GM19328 (cell line): ENCODE measurements at regions not wholly inside any gene's neighbourhood (a gene's known extent, or its start where the extent isn't known, plus 50 kb on each side); places are given as distances from the start of the nearest gene placed in this dataset.

ENCODE experiments used
- ATAC-seq: cut with Tn5 transposase; IDR thresholded peaks from one replicate; pipeline ENCODE4 v1.9.1; 2021; ENCODE audit warnings: mild to moderate bottlenecking, moderate library complexity; ENCODE audit not compliant: unreplicated experiment

DNA sequence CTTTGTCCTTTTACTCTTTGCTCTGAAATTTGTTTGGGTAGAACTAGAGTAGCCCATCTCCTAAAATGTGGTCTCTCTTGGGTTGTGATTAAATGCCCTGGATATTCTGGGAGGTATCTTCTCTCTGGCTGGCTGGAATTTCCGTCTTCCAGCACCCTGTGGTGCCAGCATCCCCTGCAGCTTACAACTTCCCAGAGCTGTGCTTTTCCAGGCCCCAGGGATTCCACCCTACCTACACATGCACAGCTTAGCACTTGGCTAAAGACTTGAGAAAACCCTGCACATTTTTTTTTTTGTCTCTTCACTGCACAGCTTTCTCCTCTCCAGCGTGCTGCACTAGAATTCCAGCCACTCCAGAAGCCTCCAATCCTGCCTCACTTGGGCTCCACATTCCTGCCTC is 334.7 kb downstream of the IRS2 start:
- no peak for ATAC-seq

- no peak for ATAC-seq
These were observed 337.8 kb downstream of the IRS2 start for GRCh38 chr13:109448629-109449028.

- ATAC-seq: no peak
These were observed 338.7 kb downstream of the IRS2 start for GRCh38 chr13:109447667-109448066.

- ATAC-seq: no peak
These were observed 346.1 kb downstream of the IRS2 start for GRCh38 chr13:109440320-109440719.

DNA sequence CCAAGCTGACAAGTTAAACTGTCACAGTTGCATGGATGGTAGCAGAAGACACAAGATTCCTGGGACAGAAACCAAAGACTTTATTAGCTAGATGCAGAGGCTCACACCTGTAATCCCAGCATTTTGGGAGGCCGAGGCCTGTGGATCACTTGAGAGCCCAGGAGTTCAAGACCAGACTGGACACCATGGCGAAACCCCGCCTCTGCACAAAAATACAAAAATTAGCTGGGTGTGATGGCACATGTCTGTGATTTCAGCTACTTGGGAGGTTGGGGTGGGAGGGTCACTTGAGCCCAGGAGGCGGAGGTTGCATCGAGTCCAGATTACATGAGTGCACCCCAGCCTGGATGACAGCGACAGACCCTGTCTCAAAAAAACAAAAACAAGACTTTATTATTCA is 346.6 kb downstream of the IRS2 start:
- no peak for ATAC-seq

DNA sequence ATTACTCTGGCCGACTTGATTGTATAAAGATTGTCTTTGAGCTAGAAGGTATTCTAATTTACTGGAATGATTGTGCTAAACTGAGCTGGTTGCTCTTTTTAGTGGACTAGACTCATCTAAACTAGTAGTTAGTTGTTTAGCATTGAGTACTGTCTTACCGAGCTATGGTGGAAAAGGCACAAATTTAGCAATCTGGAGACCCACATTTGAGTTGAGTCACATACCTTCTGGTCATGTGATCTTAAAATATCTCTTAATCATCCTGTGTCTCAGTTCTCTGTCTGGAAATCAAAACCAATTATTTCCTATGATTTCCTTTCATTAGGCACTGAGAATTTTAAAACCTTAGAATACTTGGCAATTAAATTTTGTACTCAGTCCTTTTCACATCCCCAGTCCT is 349.5 kb downstream of the IRS2 start:
- ATAC-seq: no peak

DNA sequence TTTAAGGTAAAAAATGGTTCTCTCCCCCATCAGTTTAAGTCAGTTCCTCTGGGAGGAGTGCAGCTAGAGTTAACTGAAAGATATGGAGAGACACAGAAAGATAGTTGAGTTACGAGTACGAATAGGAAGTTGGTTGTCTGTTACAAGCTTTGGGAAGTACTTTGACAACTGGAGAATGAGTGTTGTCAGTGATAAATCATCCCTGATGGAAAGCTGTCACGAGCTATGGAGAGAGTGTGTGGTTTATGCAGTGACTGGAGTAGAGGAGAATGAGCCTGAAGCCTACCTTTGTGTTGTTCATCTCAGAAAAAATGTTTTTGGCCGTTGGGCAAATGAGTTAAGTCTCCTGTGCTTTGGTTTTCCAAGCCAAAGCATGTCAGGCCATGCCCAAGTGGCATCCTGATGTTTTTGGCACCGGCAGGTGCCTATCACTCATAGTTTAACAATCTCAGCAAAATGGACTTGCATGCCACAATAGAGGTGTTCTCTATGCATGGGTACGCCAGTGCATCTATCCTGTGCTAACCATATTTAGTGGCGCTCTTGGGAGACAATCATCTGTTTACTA is 350.2 kb downstream of the IRS2 start:
- no peak for ATAC-seq

GRCh38 chr13:109431217-109431616 is 355.2 kb downstream of the IRS2 start:
- ATAC-seq: no peak

DNA sequence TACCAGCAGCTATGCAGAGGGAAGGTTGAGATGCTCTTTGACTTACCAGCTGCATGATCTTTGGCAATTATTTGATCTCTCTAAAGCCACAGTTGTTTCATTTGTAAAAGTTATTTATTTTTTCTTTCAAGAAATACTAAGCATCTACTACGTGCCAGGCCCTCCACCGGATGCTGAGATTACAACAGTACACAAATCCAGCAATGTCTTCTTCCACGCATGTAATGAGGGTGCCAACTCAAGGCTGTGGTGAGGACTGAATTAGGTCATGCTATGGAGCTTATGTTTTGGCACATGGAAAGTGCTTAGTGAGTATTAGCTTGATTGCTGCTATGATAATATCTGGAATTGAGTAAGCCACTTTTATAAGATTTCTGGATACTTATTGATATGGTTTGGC is 358.2 kb downstream of the IRS2 start:
- no peak for ATAC-seq

- ATAC-seq: no peak
These were observed 358.7 kb downstream of the IRS2 start for GRCh38 chr13:109427695-109428094.

DNA sequence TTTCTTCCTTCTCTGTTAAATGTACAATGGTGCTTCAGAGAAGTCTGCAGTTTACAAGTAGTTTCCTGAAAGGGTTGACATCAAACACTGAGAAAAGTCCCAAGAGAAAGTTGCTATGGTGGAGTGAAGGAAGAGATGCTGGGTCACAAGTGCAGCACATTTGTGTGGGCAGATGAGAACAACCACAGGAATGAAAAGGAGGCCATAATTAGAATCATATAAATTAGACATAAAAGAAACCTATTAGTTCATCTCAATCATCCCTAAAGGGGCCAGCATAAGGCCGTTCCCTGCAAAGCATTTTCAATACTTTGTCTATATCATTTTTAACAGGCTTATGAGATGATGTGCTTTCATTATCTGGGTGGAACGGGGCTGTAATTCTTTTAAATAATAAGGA is 359.2 kb downstream of the IRS2 start:
- ATAC-seq: no peak

DNA sequence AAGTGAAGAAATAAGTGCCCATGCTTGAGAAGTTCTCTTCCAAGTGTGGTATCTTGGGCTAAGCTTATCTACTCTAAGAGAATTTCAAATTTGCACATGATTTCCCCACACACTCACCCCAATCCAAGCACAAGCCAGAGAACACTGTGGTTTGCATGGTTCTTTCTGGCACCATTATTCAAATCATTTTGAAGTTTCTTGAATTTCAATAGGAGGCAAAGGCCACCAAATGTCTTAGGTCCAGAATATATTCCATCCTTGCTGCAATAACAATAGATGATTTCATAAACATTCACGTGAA is 359.7 kb downstream of the IRS2 start:
- ATAC-seq: no peak

DNA sequence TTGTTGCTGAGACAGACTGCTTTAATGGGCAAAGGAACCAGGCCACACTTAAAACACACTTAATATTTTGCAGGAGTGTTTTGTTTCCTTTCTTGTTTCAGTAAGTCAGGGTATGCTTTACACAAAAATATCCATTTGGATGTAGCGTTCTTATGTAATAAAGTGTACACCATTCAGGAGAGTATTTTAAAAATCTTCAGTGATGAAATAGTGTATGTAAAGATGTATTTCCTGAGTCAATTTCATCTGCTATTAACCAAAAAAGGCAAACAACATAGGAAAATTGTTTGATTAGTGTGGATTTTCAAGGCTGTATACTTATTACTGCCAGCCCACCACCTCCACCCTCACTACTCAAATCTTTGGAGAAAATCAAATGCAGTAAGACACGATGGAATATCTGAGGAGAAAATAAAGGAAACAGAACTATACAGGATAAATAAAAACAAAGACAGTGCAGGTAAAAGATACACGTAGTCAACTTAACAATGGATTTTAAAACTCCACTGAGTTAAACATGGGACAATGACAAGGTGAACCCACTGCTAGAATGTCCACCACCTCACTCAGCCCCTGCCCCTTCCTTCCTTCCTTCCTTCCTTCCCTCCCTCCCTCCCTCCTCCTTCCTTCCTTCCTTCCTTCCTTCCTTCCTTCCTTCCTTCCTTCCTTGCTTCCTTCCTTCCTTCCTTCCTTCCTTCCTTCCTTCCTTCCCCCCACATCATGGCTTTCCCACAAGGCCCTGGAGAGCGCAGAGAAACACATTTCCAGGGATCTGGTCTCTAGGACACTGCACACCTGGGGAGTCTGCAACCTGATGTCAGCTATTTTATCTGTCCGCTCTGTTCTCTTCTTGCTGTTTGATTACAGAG is 360.3 kb downstream of the IRS2 start:
- ATAC-seq: no peak

DNA sequence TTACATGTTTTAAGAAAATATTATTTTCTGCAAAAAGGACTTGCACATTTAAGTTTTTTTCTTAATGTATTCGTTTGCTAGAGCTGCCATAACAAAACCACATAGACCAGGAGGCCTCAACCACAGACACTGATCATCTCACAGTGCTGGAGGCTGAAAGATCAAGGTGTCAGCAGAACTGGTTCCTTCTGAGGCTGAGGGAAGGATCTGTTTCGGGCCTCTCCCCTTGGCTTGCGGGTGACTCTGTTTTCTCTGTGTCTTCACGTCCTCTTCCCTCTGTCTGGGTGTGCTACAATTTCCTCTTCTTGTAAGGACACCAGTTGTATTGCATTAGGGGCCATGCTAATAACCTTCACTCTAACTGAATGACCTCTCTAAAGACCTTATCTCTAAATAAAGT is 364.2 kb downstream of the IRS2 start:
- ATAC-seq: no peak

DNA sequence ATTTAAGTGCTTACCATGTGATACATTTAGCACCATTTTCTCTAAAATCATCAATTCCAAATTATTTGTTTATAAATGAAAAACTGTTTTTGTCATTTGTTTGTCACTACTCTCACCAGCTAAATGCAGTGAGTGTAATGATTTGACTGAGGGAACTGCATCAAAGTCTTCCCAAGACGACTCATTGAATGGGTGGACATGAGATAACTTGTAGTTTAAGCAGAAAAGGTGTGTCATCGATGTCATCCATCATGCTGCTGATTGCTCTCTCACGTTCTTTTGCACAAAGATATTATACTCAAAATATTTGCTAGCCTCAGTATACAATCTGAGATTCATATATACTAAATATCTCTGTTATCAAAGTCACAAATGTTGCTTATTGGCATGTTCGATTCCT is 366.5 kb downstream of the IRS2 start:
- ATAC-seq: no peak

DNA sequence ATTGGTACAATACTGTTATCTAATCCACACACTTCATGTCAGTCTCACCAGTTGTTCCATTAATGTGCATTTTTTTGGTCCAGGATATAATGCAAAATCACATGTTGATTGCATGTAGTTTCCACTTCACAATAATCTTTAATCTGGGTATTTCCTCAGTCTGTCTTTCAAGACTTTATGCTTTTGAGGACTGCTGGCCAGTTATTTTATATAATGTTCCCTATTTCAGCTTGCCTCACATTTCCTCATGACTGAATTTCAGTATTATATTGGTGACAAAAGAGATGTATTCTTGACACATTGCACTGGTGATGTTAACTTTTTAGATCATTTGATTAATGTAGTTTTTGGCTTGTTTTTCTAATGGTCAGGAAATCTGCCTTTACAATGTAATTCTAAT is 368.3 kb downstream of the IRS2 start:
- no peak for ATAC-seq

GRCh38 chr13:109416001-109416400 is 370.4 kb downstream of the IRS2 start:
- no peak for ATAC-seq

GRCh38 chr13:109415057-109415456 is 371.3 kb downstream of the IRS2 start:
- no peak for ATAC-seq

GRCh38 chr13:109412283-109412901 is 374.0 kb downstream of the IRS2 start:
- no peak for ATAC-seq

GRCh38 chr13:109410868-109411267 is 375.5 kb downstream of the IRS2 start:
- no peak for ATAC-seq

GRCh38 chr13:109408591-109409382 is 377.6 kb downstream of the IRS2 start:
- no peak for ATAC-seq
